GM23338 (cell line): ENCODE measurements at regions not wholly inside any gene's neighbourhood (a gene's known extent, or its start where the extent isn't known, plus 50 kb on each side); places are given as distances from the start of the nearest gene placed in this dataset.

Source experiments
- CREB1 ChIP-seq: fragments of 250-450 bp; sonication (Bioruptor Pico); IDR thresholded peaks from 2 replicates; pipeline ENCODE4 v1.5.0; 2020; ENCODE audit warnings: low read depth, mild to moderate bottlenecking, moderate library complexity
- EZH2 ChIP-seq: fragments of 200-600 bp; sonication (generic); IDR thresholded peaks from one replicate; pipeline ENCODE4 v1.8.0; 2017; ENCODE audit warnings: antibody characterized with exemption, mild to moderate bottlenecking, low read depth; ENCODE audit not compliant: unreplicated experiment
- EZH2phosphoT487 ChIP-seq: fragments of 200-600 bp; sonication (generic); IDR thresholded peaks from one replicate; pipeline ENCODE4 v1.8.1; 2018; ENCODE audit warnings: antibody characterized with exemption; ENCODE audit not compliant: unreplicated experiment
- JUNB ChIP-seq: IDR thresholded peaks from one replicate; pipeline ENCODE4 v1.6.1; 2016; ENCODE audit warnings: antibody characterized with exemption; ENCODE audit not compliant: unreplicated experiment
- NANOG ChIP-seq: IDR thresholded peaks from 2 replicates; pipeline ENCODE4 v1.6.1; 2016; ENCODE audit warnings: antibody characterized with exemption, borderline replicate concordance
- POLR2AphosphoS5 ChIP-seq: IDR thresholded peaks from 2 replicates; pipeline ENCODE4 v1.6.1; 2016; ENCODE audit warnings: antibody characterized with exemption, low read depth
- STAT1 ChIP-seq: IDR thresholded peaks from one replicate; pipeline ENCODE4 v1.6.1; 2016; ENCODE audit warnings: antibody characterized with exemption; ENCODE audit not compliant: unreplicated experiment
- ZNF114 ChIP-seq: fragments of 250-450 bp; sonication (Bioruptor Pico); IDR thresholded peaks from 2 replicates; pipeline ENCODE4 v1.5.0; 2020; ENCODE audit warnings: mild to moderate bottlenecking, moderate library complexity
- ZNF331 ChIP-seq: fragments of 250-450 bp; sonication (Bioruptor Pico); IDR thresholded peaks from 2 replicates; pipeline ENCODE4 v1.5.0; 2020; ENCODE audit warnings: low read depth, mild to moderate bottlenecking, moderate library complexity
- TF ChIP-seq, protein P1 (sequence below), 2 experiments: fragments of 200-600 bp in 1 of 2; sonication (generic) in 1 of 2; conservative IDR thresholded peaks; 2 replicates each; pipeline versions ENCODE4 v1.5.1 to v1.6.1; 2016 to 2017; ENCODE audit warnings: antibody characterized with exemption in 2 of 2, low read depth in 2 of 2, mild to moderate bottlenecking in 2 of 2, moderate library complexity in 1 of 2
- TF ChIP-seq, protein P2 (sequence below): IDR thresholded peaks from one replicate; pipeline ENCODE4 v1.6.1; 2018; ENCODE audit warnings: antibody characterized with exemption; ENCODE audit not compliant: unreplicated experiment
- TF ChIP-seq, protein P3 (sequence below): IDR thresholded peaks from 2 replicates; pipeline ENCODE4 v1.6.1; 2016; ENCODE audit warnings: antibody characterized with exemption

- TF ChIP-seq NANOG (no peak), EZH2 (no peak), CREB1 (no peak), JUNB (no peak), POLR2AphosphoS5 (no peak), EZH2phosphoT487 (no peak), ZNF114 (CRISPR knock-in tag) (no peak), ZNF331 (no peak), STAT1 (no peak)
- TF ChIP-seq, protein P1, sequence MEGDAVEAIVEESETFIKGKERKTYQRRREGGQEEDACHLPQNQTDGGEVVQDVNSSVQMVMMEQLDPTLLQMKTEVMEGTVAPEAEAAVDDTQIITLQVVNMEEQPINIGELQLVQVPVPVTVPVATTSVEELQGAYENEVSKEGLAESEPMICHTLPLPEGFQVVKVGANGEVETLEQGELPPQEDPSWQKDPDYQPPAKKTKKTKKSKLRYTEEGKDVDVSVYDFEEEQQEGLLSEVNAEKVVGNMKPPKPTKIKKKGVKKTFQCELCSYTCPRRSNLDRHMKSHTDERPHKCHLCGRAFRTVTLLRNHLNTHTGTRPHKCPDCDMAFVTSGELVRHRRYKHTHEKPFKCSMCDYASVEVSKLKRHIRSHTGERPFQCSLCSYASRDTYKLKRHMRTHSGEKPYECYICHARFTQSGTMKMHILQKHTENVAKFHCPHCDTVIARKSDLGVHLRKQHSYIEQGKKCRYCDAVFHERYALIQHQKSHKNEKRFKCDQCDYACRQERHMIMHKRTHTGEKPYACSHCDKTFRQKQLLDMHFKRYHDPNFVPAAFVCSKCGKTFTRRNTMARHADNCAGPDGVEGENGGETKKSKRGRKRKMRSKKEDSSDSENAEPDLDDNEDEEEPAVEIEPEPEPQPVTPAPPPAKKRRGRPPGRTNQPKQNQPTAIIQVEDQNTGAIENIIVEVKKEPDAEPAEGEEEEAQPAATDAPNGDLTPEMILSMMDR (conservative IDR thresholded peaks at IDR 0.05; ENCODE audit: low read depth in 2 of 2): no peak
- TF ChIP-seq, protein P2, sequence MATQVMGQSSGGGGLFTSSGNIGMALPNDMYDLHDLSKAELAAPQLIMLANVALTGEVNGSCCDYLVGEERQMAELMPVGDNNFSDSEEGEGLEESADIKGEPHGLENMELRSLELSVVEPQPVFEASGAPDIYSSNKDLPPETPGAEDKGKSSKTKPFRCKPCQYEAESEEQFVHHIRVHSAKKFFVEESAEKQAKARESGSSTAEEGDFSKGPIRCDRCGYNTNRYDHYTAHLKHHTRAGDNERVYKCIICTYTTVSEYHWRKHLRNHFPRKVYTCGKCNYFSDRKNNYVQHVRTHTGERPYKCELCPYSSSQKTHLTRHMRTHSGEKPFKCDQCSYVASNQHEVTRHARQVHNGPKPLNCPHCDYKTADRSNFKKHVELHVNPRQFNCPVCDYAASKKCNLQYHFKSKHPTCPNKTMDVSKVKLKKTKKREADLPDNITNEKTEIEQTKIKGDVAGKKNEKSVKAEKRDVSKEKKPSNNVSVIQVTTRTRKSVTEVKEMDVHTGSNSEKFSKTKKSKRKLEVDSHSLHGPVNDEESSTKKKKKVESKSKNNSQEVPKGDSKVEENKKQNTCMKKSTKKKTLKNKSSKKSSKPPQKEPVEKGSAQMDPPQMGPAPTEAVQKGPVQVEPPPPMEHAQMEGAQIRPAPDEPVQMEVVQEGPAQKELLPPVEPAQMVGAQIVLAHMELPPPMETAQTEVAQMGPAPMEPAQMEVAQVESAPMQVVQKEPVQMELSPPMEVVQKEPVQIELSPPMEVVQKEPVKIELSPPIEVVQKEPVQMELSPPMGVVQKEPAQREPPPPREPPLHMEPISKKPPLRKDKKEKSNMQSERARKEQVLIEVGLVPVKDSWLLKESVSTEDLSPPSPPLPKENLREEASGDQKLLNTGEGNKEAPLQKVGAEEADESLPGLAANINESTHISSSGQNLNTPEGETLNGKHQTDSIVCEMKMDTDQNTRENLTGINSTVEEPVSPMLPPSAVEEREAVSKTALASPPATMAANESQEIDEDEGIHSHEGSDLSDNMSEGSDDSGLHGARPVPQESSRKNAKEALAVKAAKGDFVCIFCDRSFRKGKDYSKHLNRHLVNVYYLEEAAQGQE: no peak
- TF ChIP-seq, protein P3, sequence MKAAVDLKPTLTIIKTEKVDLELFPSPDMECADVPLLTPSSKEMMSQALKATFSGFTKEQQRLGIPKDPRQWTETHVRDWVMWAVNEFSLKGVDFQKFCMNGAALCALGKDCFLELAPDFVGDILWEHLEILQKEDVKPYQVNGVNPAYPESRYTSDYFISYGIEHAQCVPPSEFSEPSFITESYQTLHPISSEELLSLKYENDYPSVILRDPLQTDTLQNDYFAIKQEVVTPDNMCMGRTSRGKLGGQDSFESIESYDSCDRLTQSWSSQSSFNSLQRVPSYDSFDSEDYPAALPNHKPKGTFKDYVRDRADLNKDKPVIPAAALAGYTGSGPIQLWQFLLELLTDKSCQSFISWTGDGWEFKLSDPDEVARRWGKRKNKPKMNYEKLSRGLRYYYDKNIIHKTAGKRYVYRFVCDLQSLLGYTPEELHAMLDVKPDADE: no peak
Observed at GRCh38 chr10:22795546-22795945, 81.2 kb upstream of the PIP4K2A start.
